WTC11 (cell line): ENCODE measurements at regions not wholly inside any gene's neighbourhood (a gene's known extent, or its start where the extent isn't known, plus 50 kb on each side); places are given as distances from the start of the nearest gene placed in this dataset.

ENCODE experiments used
- ATAC-seq: fragments of 200-7000 bp; cut with Tn5 transposase; 2 replicates; pipeline ENCODE4 v1.10.0; 2021; ENCODE audit warnings: mild to moderate bottlenecking, moderate library complexity
- CTCF ChIA-PET: fragments of 300-600 bp; sonication (Branson Sonifier 250); formaldehyde crosslinking; loops from one replicate; lab custom pipeline; 2021; ENCODE audit warnings: antibody characterized with exemption; lab: Charles Lee
- POLR2A ChIA-PET: fragments of 350-600 bp; sonication (Branson Sonifier 250); formaldehyde crosslinking; loops from one replicate; lab custom pipeline; 2021; ENCODE audit warnings: antibody characterized with exemption; lab: Charles Lee
- DNase-seq: peaks from one replicate; pipeline ENCODE4 v3.0.0; 2021; ENCODE audit warnings: low spot score
- H3K27ac Mint-ChIP-seq: 2 replicates; pipeline ENCODE4 v1.8.0; 2021; ENCODE audit warnings: mixed read lengths
- H3K27me3 Mint-ChIP-seq: 2 replicates; pipeline ENCODE4 v1.8.0; 2021; ENCODE audit warnings: low read depth, mild to moderate bottlenecking, moderate library complexity, mixed read lengths
- H3K36me3 Mint-ChIP-seq: 2 replicates; pipeline ENCODE4 v1.8.0; 2021; ENCODE audit warnings: mixed read lengths
- H3K4me1 Mint-ChIP-seq: 2 replicates; pipeline ENCODE4 v1.8.0; 2022; ENCODE audit warnings: mixed read lengths
- H3K4me3 Mint-ChIP-seq: 2 replicates; pipeline ENCODE4 v1.8.0; 2021; ENCODE audit warnings: mild to moderate bottlenecking, moderate library complexity, mixed read lengths
- H3K9me3 Mint-ChIP-seq: 2 replicates; pipeline ENCODE4 v1.8.0; 2021; ENCODE audit warnings: mixed read lengths
- AFF4 ChIP-seq: sonication (generic); formaldehyde crosslinking; IDR thresholded peaks from 2 replicates; pipeline ENCODE4 v1.8.1; 2023; ENCODE audit warnings: mild to moderate bottlenecking, missing genetic modification reagents, borderline replicate concordance
- CREM ChIP-seq: sonication (generic); formaldehyde crosslinking; IDR thresholded peaks from 2 replicates; pipeline ENCODE4 v1.8.1; 2022; ENCODE audit warnings: mild to moderate bottlenecking, missing genetic modification reagents, moderate library complexity
- ERG ChIP-seq: fragments of 250-450 bp; sonication (Bioruptor Pico); IDR thresholded peaks from 2 replicates; pipeline ENCODE4 v1.8.0; 2021; ENCODE audit warnings: mild to moderate bottlenecking
- ESRRA ChIP-seq: sonication (generic); formaldehyde crosslinking; IDR thresholded peaks from 2 replicates; pipeline ENCODE4 v1.8.1; 2022; ENCODE audit warnings: mild to moderate bottlenecking, missing genetic modification reagents, borderline replicate concordance
- IRF2 ChIP-seq: sonication (generic); formaldehyde crosslinking; IDR thresholded peaks from 2 replicates; pipeline ENCODE4 v1.8.0; 2022; ENCODE audit warnings: low read depth, missing genetic modification reagents, borderline replicate concordance
- MYBL2 ChIP-seq: sonication (generic); formaldehyde crosslinking; IDR thresholded peaks from 2 replicates; pipeline ENCODE4 v1.8.1; 2023; ENCODE audit warnings: mild to moderate bottlenecking, moderate library complexity, missing genetic modification reagents
- NR1H2 ChIP-seq: sonication (generic); formaldehyde crosslinking; IDR thresholded peaks from 2 replicates; pipeline ENCODE4 v1.9.0; 2021; ENCODE audit warnings: mild to moderate bottlenecking, moderate library complexity, missing genetic modification reagents
- USF1 ChIP-seq: sonication (generic); formaldehyde crosslinking; IDR thresholded peaks from 2 replicates; pipeline ENCODE4 v1.8.0; 2022; ENCODE audit warnings: mild to moderate bottlenecking, missing genetic modification reagents
- ZBTB21 ChIP-seq: sonication (generic); formaldehyde crosslinking; IDR thresholded peaks from 2 replicates; pipeline ENCODE4 v1.8.1; 2023; ENCODE audit warnings: mild to moderate bottlenecking, missing genetic modification reagents, borderline replicate concordance
- ZNF138 ChIP-seq: sonication (generic); formaldehyde crosslinking; conservative IDR thresholded peaks from 2 replicates; pipeline ENCODE4 v1.8.1; 2022; ENCODE audit warnings: mild to moderate bottlenecking, moderate library complexity, missing genetic modification reagents
- ZNF423 ChIP-seq: fragments of 250-450 bp; sonication (Bioruptor Pico); IDR thresholded peaks from 2 replicates; pipeline ENCODE4 v2.1.2; 2022; ENCODE audit warnings: mild to moderate bottlenecking, moderate library complexity
- ZNF512 ChIP-seq: sonication (generic); formaldehyde crosslinking; IDR thresholded peaks from 2 replicates; pipeline ENCODE4 v1.8.1; 2022; ENCODE audit warnings: missing genetic modification reagents, borderline replicate concordance

GRCh38 chr10:60467202-60467546 is 77.5 kb upstream of the ANK3 start:
- TF ChIP-seq ERG (no peak), ZNF423 (no peak)
- TF ChIP-seq, all 79 proteins: peak for 0
- CTCF ChIA-PET: no interaction called here
- Mint-ChIP-seq H3K4me1 (no peaks in the 10 kb centered on the region), H3K27ac (no peak overlapping the region), H3K27me3 (no peaks in the 10 kb centered on the region), H3K36me3 (no peaks in the 10 kb centered on the region), H3K9me3 (no peaks in the 10 kb centered on the region), H3K4me3 (no peak overlapping the region)
- POLR2A ChIA-PET: no interaction called here
- DNase-seq: no peak
- no peak for ATAC-seq

GRCh38 chr10:60466267-60467201 is 76.9 kb upstream of the ANK3 start:
- Mint-ChIP-seq H3K27me3 (no peaks in the 10 kb centered on the region), H3K27ac (no peak overlapping the region), H3K36me3 (no peaks in the 10 kb centered on the region)
- no peak for DNase-seq
- no peak for ATAC-seq
- POLR2A ChIA-PET: no interaction called here
- TF ChIP-seq ZNF138 (CRISPR knock-in tag): no peak
- TF ChIP-seq, all 79 proteins: peak for 0
- Mint-ChIP-seq H3K9me3 (no peaks in the 10 kb centered on the region), H3K4me3 (no peak overlapping the region), H3K4me1 (peaks cover 4% of the 10 kb centered on the region)
- CTCF ChIA-PET: interaction anchor here (0.6 to 1.0 kb wide), 2 partner anchors 10 to 357 kb away, joined by 3 to 4 read pairs; no protein-coding TSS in a partner anchor

- CTCF ChIA-PET: interaction anchor here (0.6 to 1.0 kb wide), 2 partner anchors 9 to 358 kb away, joined by 3 to 4 read pairs; no protein-coding TSS in a partner anchor
- no peak for ATAC-seq
- no peaks in the 10 kb centered on the region for H3K9me3 Mint-ChIP-seq
- H3K27ac Mint-ChIP-seq: no peak overlapping the region
- POLR2A ChIA-PET: no interaction called here
- TF ChIP-seq MYBL2 (CRISPR knock-in tag): no peak
- TF ChIP-seq IRF2 (CRISPR knock-in tag): no peak
- TF ChIP-seq ZBTB21 (CRISPR knock-in tag): no peak
- TF ChIP-seq USF1 (CRISPR knock-in tag): no peak
- no peak for TF ChIP-seq ESRRA (CRISPR knock-in tag)
- H3K4me3 Mint-ChIP-seq: no peak overlapping the region
- DNase-seq: no peak
- no peaks in the 10 kb centered on the region for H3K27me3 Mint-ChIP-seq
- H3K4me1 Mint-ChIP-seq: peaks cover 6% of the 10 kb centered on the region
- no peaks in the 10 kb centered on the region for H3K36me3 Mint-ChIP-seq
Measured at GRCh38 chr10:60465801-60466200, 76.1 kb upstream of the ANK3 start.

- DNase-seq: no peak
- Mint-ChIP-seq H3K9me3 (no peaks in the 10 kb centered on the region), H3K4me3 (no peak overlapping the region), H3K36me3 (no peaks in the 10 kb centered on the region), H3K4me1 (peaks cover 6% of the 10 kb centered on the region), H3K27me3 (no peaks in the 10 kb centered on the region), H3K27ac (no peak overlapping the region)
- no peak for TF ChIP-seq CREM (CRISPR knock-in tag)
- TF ChIP-seq NR1H2 (CRISPR knock-in tag): no peak
- no peak for TF ChIP-seq AFF4
- no peak for TF ChIP-seq ZNF512 (CRISPR knock-in tag)
- ATAC-seq: no peak
- ChIA-PET POLR2A (interaction anchor here (1.0 kb wide), 1 partner anchor 185 kb away, joined by 4 read pairs; no protein-coding TSS in a partner anchor), CTCF (no interaction called here)
Measured at GRCh38 chr10:60464659-60465058, 75.0 kb upstream of the ANK3 start.
